Epithelial cell of esophagus (primary cell): ENCODE measurements at regions not wholly inside any gene's neighbourhood (a gene's known extent, or its start where the extent isn't known, plus 50 kb on each side); places are given as distances from the start of the nearest gene placed in this dataset.
"Not testable (repeated sequence)": the region's sequence is repeated elsewhere in the genome, so short reads cannot be mapped to it uniquely, and the experiment has no call there.

Experiments
- DNase-seq: peaks from one replicate; pipeline ENCODE4 v3.0.0; 2010; ENCODE audit warnings: low read depth
- H3K4me3 ChIP-seq: 2 replicates; pipeline ENCODE4 v1.5.1; 2011; ENCODE audit warnings: mild to moderate bottlenecking, low read length, control low read depth
- CTCF ChIP-seq: IDR thresholded peaks from 2 replicates; pipeline ENCODE4 v1.5.1; 2011; ENCODE audit warnings: low read depth, mild to moderate bottlenecking, low read length, control low read depth, inconsistent platforms; ENCODE audit not compliant: insufficient read depth; ENCODE audit errors: missing control alignments

GRCh38 chr2:228763379-228763981 is 507.6 kb downstream of the PID1 start:
- TF ChIP-seq CTCF = no peak
- no peak overlapping the region for H3K4me3 ChIP-seq
- DNase-seq = no peak

GRCh38 chr2:228762565-228762964 is 508.5 kb downstream of the PID1 start:
- DNase-seq = peak; percentile 5
- no peak overlapping the region for H3K4me3 ChIP-seq
- no peak for TF ChIP-seq CTCF

- not testable (repeated sequence) for H3K4me3 ChIP-seq, DNase-seq
Measured at GRCh38 chr2:228755661-228756060, 515.4 kb downstream of the PID1 start.

- peak; percentile 24 for DNase-seq
Measured at GRCh38 chr2:228747483-228747882, 523.6 kb downstream of the PID1 start.

GRCh38 chr2:228738671-228739380 is 532.3 kb downstream of the PID1 start:
- DNase-seq = no peak
- no peak overlapping the region for H3K4me3 ChIP-seq
- no peak for TF ChIP-seq CTCF

More at GRCh38 chr2:228747483-228747882, 523.6 kb downstream of the PID1 start:
- TF ChIP-seq CTCF = no peak
- H3K4me3 ChIP-seq = no peak overlapping the region

GRCh38 chr2:228735697-228736096 is 535.4 kb downstream of the PID1 start:
- DNase-seq = no peak
- H3K4me3 ChIP-seq = no peak overlapping the region
- TF ChIP-seq CTCF = no peak

- peak; percentile 88 for DNase-seq
- H3K4me3 ChIP-seq = no peak overlapping the region
Measured at GRCh38 chr2:228731517-228731916, 539.6 kb downstream of the PID1 start.

More at GRCh38 chr2:228731517-228731916, 539.6 kb downstream of the PID1 start:
- TF ChIP-seq CTCF = no peak
